ENCODE measurements at regions not wholly inside any gene's neighbourhood (a gene's known extent, or its start where the extent isn't known, plus 50 kb on each side); places are given as distances from the start of the nearest gene placed in this dataset.

- no peak for TF ChIP-seq CTCF (IDR thresholded peaks at IDR 0.05; ENCODE audit: low read depth, low read length)
- DNase-seq (ENCODE audit: low read depth in 2 of 2) = no peak
- no peak overlapping the region for H3K4me3 ChIP-seq (replicated peaks in 1 of 2; ENCODE audit: low read depth in 2 of 2, low read length in 2 of 2)
Measured at GRCh38 chr3:65303431-65303830, 615.6 kb upstream of the ADAMTS9 start.

GRCh38 chr3:65291448-65292125 is 603.8 kb upstream of the ADAMTS9 start:
- no peak for DNase-seq (ENCODE audit: low read depth in 2 of 2)
- TF ChIP-seq CTCF (IDR thresholded peaks at IDR 0.05; ENCODE audit: low read depth, low read length) = no peak

GRCh38 chr3:65288776-65289175 is 601.0 kb upstream of the ADAMTS9 start:
- TF ChIP-seq CTCF (IDR thresholded peaks at IDR 0.05; ENCODE audit: low read depth, low read length) = no peak
- no peak for DNase-seq (ENCODE audit: low read depth in 2 of 2)

More at GRCh38 chr3:65291448-65292125, 603.8 kb upstream of the ADAMTS9 start:
- H3K4me3 ChIP-seq (replicated peaks in 1 of 2; ENCODE audit: low read depth in 2 of 2, low read length in 2 of 2) = no peak overlapping the region

GRCh38 chr3:65285956-65286355 is 598.2 kb upstream of the ADAMTS9 start:
- DNase-seq (ENCODE audit: low read depth in 2 of 2) = no peak
- TF ChIP-seq CTCF (IDR thresholded peaks at IDR 0.05; ENCODE audit: low read depth, low read length) = no peak
- no peak overlapping the region for H3K4me3 ChIP-seq (replicated peaks in 1 of 2; ENCODE audit: low read depth in 2 of 2, low read length in 2 of 2)

More at GRCh38 chr3:65288776-65289175, 601.0 kb upstream of the ADAMTS9 start:
- H3K4me3 ChIP-seq (replicated peaks in 1 of 2; ENCODE audit: low read depth in 2 of 2, low read length in 2 of 2) = no peak overlapping the region

GRCh38 chr3:65284961-65285360 is 597.2 kb upstream of the ADAMTS9 start:
- peak in 1 of 2 donors; percentile 7 for DNase-seq (ENCODE audit: low read depth in 2 of 2)
- no peak for TF ChIP-seq CTCF (IDR thresholded peaks at IDR 0.05; ENCODE audit: low read depth, low read length)
- H3K4me3 ChIP-seq (replicated peaks in 1 of 2; ENCODE audit: low read depth in 2 of 2, low read length in 2 of 2) = no peak overlapping the region

- no peak overlapping the region for H3K4me3 ChIP-seq (replicated peaks in 1 of 2; ENCODE audit: low read depth in 2 of 2, low read length in 2 of 2)
- DNase-seq (ENCODE audit: low read depth in 2 of 2) = no peak
- no peak for TF ChIP-seq CTCF (IDR thresholded peaks at IDR 0.05; ENCODE audit: low read depth, low read length)
Measured at GRCh38 chr3:65284546-65284945, 596.7 kb upstream of the ADAMTS9 start.
